ENCODE measurements at regions not wholly inside any gene's neighbourhood (a gene's known extent, or its start where the extent isn't known, plus 50 kb on each side); places are given as distances from the start of the nearest gene placed in this dataset.

- TF ChIP-seq SUZ12 (IDR thresholded peaks at IDR 0.05) (no peak), BHLHE40 (IDR thresholded peaks at IDR 0.05; ENCODE audit: borderline replicate concordance) (no peak), TARDBP (IDR thresholded peaks at IDR 0.05) (no peak), FOXA1 (IDR thresholded peaks at IDR 0.05) (no peak), FOXK2 (IDR thresholded peaks at IDR 0.05) (no peak), SP1 (IDR thresholded peaks at IDR 0.05) (no peak), HDGF (IDR thresholded peaks at IDR 0.05; ENCODE audit: borderline replicate concordance) (no peak), FOXM1 (IDR thresholded peaks at IDR 0.05; ENCODE audit: borderline replicate concordance) (no peak), NFRKB (IDR thresholded peaks at IDR 0.05) (no peak), L3MBTL2 (conservative IDR thresholded peaks at IDR 0.05) (no peak), PKNOX1 (IDR thresholded peaks at IDR 0.05) (no peak), ZNF384 (IDR thresholded peaks at IDR 0.05) (no peak), ELF4 (IDR thresholded peaks at IDR 0.05) (no peak), ARNT (IDR thresholded peaks at IDR 0.05) (no peak)
These were observed 1905.5 kb downstream of the OLFM4 start for GRCh38 chr13:54934121-54934520.
